BJ (cell line): ENCODE measurements at regions not wholly inside any gene's neighbourhood (a gene's known extent, or its start where the extent isn't known, plus 50 kb on each side); places are given as distances from the start of the nearest gene placed in this dataset.

Source experiments
- CTCF ChIA-PET: fragments of 350-600 bp; formaldehyde crosslinking; extraction: SDS; loops from one replicate; lab custom pipeline; 2021; ENCODE audit warnings: antibody characterized with exemption, inconsistent platforms; lab: Yijun Ruan, JAX
- POLR2A ChIA-PET: fragments of 300-600 bp; sonication (Branson Sonifier 250); formaldehyde crosslinking; extraction: SDS; loops from one replicate; lab custom pipeline; 2021; ENCODE audit warnings: antibody characterized with exemption; lab: Charles Lee
- DNase-seq: peaks from one replicate; pipeline ENCODE4 v3.0.0-alpha.2; 2011; ENCODE audit warnings: low read depth
- H3K27me3 ChIP-seq: 2 replicates; pipeline ENCODE4 v1.6.0; 2011; ENCODE audit warnings: low read length; ENCODE audit not compliant: control insufficient read depth, insufficient read depth
- H3K36me3 ChIP-seq: 2 replicates; pipeline ENCODE4 v1.5.1; 2011; ENCODE audit warnings: low read length; ENCODE audit not compliant: control insufficient read depth, insufficient read depth
- H3K4me3 ChIP-seq: 2 replicates; pipeline ENCODE4 v1.5.1; 2011; ENCODE audit warnings: low read depth, mild to moderate bottlenecking, control low read depth, low read length
- CTCF ChIP-seq: IDR thresholded peaks from 2 replicates; pipeline ENCODE4 v1.5.1; 2011; ENCODE audit warnings: low read depth, mild to moderate bottlenecking, control low read depth, inconsistent platforms, low read length, moderate library complexity; ENCODE audit not compliant: insufficient read depth

- Histone ChIP-seq H3K36me3 (no peaks in the 10 kb centered on the region), H3K27me3 (no peaks in the 10 kb centered on the region), H3K4me3 (no peak overlapping the region)
- POLR2A ChIA-PET = no interaction called here
- DNase-seq = no peak
- no peak for TF ChIP-seq CTCF
- CTCF ChIA-PET = no interaction called here
Measured at GRCh38 chr16:62516001-62516400, 479.8 kb upstream of the CDH8 start.

- Histone ChIP-seq H3K4me3 (no peak overlapping the region), H3K36me3 (no peaks in the 10 kb centered on the region), H3K27me3 (no peaks in the 10 kb centered on the region)
- POLR2A ChIA-PET = no interaction called here
- CTCF ChIA-PET = interaction anchor here (0.9 kb wide), 1 partner anchor 189 kb away, joined by 3 read pairs; no protein-coding TSS in a partner anchor
- no peak for TF ChIP-seq CTCF
- DNase-seq = no peak
Measured at GRCh38 chr16:62503073-62503472, 466.8 kb upstream of the CDH8 start.

DNA sequence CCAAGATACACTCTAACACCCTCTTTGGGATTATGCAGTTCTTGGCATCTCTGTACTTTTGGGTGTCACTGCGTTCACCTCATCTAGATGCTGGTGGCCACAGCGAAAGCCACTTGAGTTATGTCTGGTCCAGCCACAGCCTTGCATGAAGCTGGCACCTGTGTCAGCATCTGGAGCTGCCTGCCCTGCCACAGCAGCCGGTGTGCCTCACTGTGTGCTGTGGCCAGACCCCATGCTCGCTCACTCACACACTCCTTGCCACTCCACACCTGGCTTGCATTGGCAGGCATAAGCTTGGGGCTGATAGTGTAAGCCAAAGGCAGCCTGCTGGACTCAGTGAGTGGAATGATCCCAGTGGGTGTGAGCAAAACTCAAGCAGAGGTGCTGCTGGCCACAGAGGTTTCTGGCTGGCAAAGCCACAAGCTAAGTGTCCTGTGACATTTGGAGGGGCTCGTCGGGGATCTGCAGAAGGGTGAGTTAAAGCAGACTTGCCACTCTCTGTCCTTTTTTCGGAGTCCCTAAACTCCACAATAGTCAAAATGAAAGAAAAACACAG lies 442.7 kb upstream of the CDH8 start:
- no peak for TF ChIP-seq CTCF
- ChIA-PET POLR2A (no interaction called here), CTCF (no interaction called here)
- DNase-seq = no peak
- H3K36me3 ChIP-seq = no peaks in the 10 kb centered on the region
- no peak overlapping the region for H3K4me3 ChIP-seq
- H3K27me3 ChIP-seq = no peaks in the 10 kb centered on the region

- POLR2A ChIA-PET = no interaction called here
- Histone ChIP-seq H3K27me3 (no peaks in the 10 kb centered on the region), H3K36me3 (no peaks in the 10 kb centered on the region), H3K4me3 (no peak overlapping the region)
- no peak for TF ChIP-seq CTCF
- CTCF ChIA-PET = no interaction called here
- DNase-seq = no peak
Measured at GRCh38 chr16:62477796-62478195, 441.6 kb upstream of the CDH8 start.

GRCh38 chr16:62475573-62475972 lies 439.3 kb upstream of the CDH8 start:
- H3K4me3 ChIP-seq = no peak overlapping the region
- ChIA-PET CTCF (no interaction called here), POLR2A (no interaction called here)
- H3K27me3 ChIP-seq = no peaks in the 10 kb centered on the region
- TF ChIP-seq CTCF = no peak
- no peak for DNase-seq
- H3K36me3 ChIP-seq = no peaks in the 10 kb centered on the region
